ENCODE measurements at regions not wholly inside any gene's neighbourhood (a gene's known extent, or its start where the extent isn't known, plus 50 kb on each side); places are given as distances from the start of the nearest gene placed in this dataset.
A peak's percentile ranks its signal among the peaks of the same experiment; 100 is the strongest.

- no peak overlapping the region for H3K27ac Mint-ChIP-seq
- DNase-seq (ENCODE audit: extremely low spot score, unreplicated experiment) = no peak
- H3K4me1 Mint-ChIP-seq (ENCODE audit: unreplicated experiment) = peaks cover 9% of the 10 kb centered on the region
- no peaks in the 10 kb centered on the region for H3K9me3 Mint-ChIP-seq
- H3K4me3 Mint-ChIP-seq = no peak overlapping the region
- H3K36me3 Mint-ChIP-seq = no peaks in the 10 kb centered on the region
- TF ChIP-seq, protein P1, sequence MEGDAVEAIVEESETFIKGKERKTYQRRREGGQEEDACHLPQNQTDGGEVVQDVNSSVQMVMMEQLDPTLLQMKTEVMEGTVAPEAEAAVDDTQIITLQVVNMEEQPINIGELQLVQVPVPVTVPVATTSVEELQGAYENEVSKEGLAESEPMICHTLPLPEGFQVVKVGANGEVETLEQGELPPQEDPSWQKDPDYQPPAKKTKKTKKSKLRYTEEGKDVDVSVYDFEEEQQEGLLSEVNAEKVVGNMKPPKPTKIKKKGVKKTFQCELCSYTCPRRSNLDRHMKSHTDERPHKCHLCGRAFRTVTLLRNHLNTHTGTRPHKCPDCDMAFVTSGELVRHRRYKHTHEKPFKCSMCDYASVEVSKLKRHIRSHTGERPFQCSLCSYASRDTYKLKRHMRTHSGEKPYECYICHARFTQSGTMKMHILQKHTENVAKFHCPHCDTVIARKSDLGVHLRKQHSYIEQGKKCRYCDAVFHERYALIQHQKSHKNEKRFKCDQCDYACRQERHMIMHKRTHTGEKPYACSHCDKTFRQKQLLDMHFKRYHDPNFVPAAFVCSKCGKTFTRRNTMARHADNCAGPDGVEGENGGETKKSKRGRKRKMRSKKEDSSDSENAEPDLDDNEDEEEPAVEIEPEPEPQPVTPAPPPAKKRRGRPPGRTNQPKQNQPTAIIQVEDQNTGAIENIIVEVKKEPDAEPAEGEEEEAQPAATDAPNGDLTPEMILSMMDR (conservative IDR thresholded peaks at IDR 0.05) = no peak
- peaks cover 12% of the 10 kb centered on the region for H3K27me3 Mint-ChIP-seq
Measured at GRCh38 chr2:176664478-176664877, 395.2 kb downstream of the MTX2 start.

GRCh38 chr2:176665086-176665485, 395.8 kb downstream of the MTX2 start:
- Mint-ChIP-seq H3K36me3 (no peaks in the 10 kb centered on the region), H3K4me1 (ENCODE audit: unreplicated experiment) (peaks cover 14% of the 10 kb centered on the region), H3K9me3 (no peaks in the 10 kb centered on the region), H3K4me3 (no peak overlapping the region), H3K27me3 (peaks cover 8% of the 10 kb centered on the region), H3K27ac (peak overlapping the region; percentile 35)
- TF ChIP-seq, protein P1 (conservative IDR thresholded peaks at IDR 0.05) = no peak
- no peak for DNase-seq (ENCODE audit: extremely low spot score, unreplicated experiment)

DNA sequence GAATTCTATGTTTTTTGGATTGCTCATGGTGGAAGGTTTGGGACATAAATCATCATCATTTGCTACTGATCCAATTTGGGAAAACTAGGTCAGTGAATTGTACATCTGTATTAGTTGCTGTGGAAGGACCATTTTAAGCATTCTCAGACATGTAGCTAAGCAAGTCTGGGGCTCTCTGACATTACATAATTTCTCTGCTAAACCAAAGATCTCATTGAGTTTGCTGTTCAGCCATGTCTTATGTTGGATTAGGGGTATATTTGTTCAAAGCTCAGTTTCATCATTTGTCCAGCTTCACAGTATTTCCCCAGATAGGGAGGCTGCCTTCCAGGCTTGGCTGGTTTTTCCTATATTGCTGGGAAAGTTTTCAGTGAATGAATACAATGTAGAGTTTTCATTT, 399.7 kb downstream of the MTX2 start:
- no peak overlapping the region for H3K4me3 Mint-ChIP-seq
- no peaks in the 10 kb centered on the region for H3K36me3 Mint-ChIP-seq
- peak overlapping the region; percentile 35 for H3K27ac Mint-ChIP-seq
- TF ChIP-seq, protein P1 (conservative IDR thresholded peaks at IDR 0.05) = no peak
- DNase-seq (ENCODE audit: extremely low spot score, unreplicated experiment) = no peak
- H3K27me3 Mint-ChIP-seq = peaks cover 4% of the 10 kb centered on the region
- H3K9me3 Mint-ChIP-seq = no peaks in the 10 kb centered on the region
- H3K4me1 Mint-ChIP-seq (ENCODE audit: unreplicated experiment) = peaks cover 14% of the 10 kb centered on the region

- Mint-ChIP-seq H3K27ac (peak overlapping the region; percentile 35), H3K27me3 (peaks cover 4% of the 10 kb centered on the region), H3K9me3 (no peaks in the 10 kb centered on the region), H3K4me1 (ENCODE audit: unreplicated experiment) (peaks cover 17% of the 10 kb centered on the region), H3K4me3 (peak overlapping the region; percentile 19), H3K36me3 (no peaks in the 10 kb centered on the region)
- TF ChIP-seq, protein P1 (conservative IDR thresholded peaks at IDR 0.05) = no peak
- no peak for DNase-seq (ENCODE audit: extremely low spot score, unreplicated experiment)
Measured at GRCh38 chr2:176669398-176670174, 400.3 kb downstream of the MTX2 start.

- H3K27me3 Mint-ChIP-seq = no peaks in the 10 kb centered on the region
- H3K9me3 Mint-ChIP-seq = no peaks in the 10 kb centered on the region
- peaks cover 26% of the 10 kb centered on the region for H3K4me1 Mint-ChIP-seq (ENCODE audit: unreplicated experiment)
- peak overlapping the region; percentile 52 for H3K27ac Mint-ChIP-seq
- no peaks in the 10 kb centered on the region for H3K36me3 Mint-ChIP-seq
- DNase-seq (ENCODE audit: extremely low spot score, unreplicated experiment) = no peak
- TF ChIP-seq, protein P1 (conservative IDR thresholded peaks at IDR 0.05) = no peak
- peak overlapping the region; percentile 50 for H3K4me3 Mint-ChIP-seq
Measured at GRCh38 chr2:176675271-176675949, 406.2 kb downstream of the MTX2 start.

All from type B pancreatic cell (in vitro differentiated cells).